T-helper 2 cell (primary cell): ENCODE measurements at regions not wholly inside any gene's neighbourhood (a gene's known extent, or its start where the extent isn't known, plus 50 kb on each side); places are given as distances from the start of the nearest gene placed in this dataset.

Experiments
- DNase-seq, 5 experiments: peaks; one replicate each; pipeline versions ENCODE4 v3.0.0 to v3.0.0-alpha.2; 2012 to 2022

GRCh38 chr3:181860235-181860634 is 148.5 kb downstream of the SOX2 start:
- no peak for DNase-seq

- no peak for DNase-seq
Observed at GRCh38 chr3:181862502-181862901, 150.8 kb downstream of the SOX2 start.

DNA sequence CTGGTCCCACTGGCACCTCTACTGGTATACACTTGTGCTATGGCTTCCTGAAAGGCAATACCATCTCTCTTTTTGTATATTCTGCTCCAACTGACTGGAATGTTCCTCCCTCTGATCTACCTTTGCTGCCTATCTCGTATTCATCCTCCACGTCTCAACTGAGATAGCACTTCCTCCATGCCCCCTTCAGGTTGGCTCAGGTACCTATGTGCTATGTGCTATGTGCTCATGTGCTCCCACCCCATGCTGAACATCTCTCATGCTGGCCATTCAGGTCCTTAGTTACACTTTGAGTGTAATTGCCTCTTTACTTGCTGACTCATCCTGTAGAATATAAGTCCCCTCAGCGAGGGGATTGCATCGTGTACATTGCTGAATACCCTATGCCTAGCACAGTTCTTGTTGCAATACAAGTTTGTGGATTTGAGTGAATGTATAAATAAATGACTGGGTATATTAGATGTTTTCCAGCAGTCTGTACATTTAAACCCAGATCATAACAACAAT is 156.9 kb downstream of the SOX2 start:
- DNase-seq, result no peak

- DNase-seq, result no peak
Observed at GRCh38 chr3:181872887-181873286, 161.2 kb downstream of the SOX2 start.

DNA sequence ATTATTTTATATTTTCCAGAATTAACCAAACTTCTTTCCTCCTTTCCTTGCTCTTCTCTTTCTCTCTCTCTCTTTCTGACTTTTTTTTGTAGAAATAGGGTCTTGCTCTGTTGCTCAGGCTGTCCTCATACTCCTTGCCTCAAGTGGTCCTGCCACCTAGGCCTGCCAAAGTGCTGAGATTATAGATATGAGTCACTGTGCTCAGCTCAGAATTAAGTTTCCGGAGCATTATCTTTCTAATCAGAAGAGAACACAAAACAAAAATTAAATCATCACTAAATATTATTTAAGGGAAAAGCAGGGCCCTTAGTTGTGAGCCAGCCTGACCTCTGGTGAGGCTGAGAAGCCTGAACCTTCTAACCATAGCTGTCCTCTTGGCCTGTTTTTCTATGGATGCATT is 168.2 kb downstream of the SOX2 start:
- peak in 1 of 5 experiments; percentile 11 for DNase-seq

DNA sequence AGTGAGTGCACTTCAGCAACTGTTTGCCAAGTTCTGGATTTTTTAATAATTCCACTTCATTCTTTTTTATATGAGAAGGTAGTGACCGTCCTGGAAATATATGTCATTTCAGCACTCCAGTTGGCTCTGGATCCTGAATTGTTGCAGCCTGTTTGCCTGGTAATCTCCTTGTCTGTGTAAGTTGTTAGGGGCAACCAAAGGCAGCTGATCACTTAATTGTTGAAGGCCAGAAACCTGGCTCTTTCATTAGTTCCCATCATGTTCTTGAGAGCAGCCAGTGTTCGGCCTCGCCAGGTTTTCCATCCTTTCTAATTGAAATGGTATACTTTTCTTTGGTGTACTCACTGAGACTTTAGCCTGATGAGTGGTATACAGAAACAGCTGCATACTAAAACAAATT is 168.6 kb downstream of the SOX2 start:
- DNase-seq, result no peak

DNA sequence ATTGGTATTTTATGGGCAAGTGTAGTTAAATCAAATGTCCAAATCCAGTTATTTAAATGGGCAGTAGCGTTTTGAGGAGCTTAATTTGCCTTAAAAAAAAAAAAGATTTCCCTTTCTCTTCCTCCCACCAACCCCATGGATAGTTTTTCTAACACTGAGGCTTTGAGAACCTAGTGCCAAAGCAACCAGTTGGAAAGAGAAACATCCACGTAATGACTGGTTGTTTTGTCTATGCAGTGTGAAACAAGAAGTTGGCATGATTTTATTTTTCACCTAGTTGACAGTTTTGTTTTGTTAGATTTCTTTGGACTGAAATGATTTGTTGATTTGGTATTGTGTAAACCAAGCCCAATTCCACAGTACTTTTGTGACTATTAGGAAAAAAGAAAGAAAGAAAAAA is 170.0 kb downstream of the SOX2 start:
- DNase-seq, result no peak

DNA sequence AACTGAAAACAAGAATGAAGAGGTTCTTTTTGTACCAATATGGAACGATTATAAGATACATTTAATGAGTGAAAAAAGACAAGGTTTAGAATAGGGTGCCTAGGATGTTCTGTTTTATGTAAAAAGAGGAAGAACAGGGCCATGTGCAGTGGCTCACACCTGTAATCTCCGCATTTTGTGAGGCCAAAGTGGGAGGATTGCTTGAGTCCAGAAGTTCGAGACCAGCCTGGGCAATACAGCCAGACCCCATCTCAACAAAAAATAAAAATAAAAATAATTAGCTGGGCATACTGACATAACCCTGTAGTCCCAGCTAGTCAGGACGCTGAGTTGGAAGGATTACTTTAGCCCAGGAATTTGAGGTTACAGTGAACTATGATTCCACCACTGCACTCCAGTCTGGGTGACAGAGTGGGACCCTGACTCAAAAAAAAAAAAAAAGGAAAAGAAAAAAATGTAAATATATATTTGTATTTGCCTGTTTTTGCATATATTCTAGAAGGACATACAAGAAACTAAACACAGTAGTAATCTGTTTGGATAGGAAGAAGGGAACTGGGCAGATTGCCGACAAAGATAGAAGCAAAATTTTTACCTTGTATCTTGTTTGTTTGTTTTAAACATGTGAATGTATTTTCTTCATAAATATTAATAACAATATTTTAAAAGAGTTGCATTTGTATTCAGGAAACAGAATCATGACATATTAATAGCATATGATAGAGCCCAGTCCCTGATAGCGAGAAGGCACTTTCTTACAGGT is 174.3 kb downstream of the SOX2 start:
- DNase-seq, result no peak

- no peak for DNase-seq
Observed at GRCh38 chr3:181886676-181887075, 175.0 kb downstream of the SOX2 start.

DNA sequence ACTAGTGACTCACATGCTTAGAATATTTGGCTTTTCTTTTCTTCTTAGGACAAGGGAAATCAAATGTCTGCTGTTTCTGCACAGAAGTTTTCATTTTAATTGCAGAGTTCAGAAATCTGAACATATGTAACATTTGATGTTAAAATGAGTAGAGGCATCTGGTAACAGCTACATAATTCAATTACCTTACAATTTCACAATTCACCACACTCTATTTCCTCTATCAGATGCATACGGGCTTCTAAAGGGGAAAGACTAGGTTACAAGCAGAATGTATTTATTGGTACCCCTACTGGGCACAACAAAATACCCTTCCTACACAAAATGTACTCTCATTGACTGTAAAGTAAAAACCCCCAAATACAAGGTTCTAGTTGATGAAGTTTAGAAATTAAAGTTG is 176.0 kb downstream of the SOX2 start:
- DNase-seq, result no peak

DNA sequence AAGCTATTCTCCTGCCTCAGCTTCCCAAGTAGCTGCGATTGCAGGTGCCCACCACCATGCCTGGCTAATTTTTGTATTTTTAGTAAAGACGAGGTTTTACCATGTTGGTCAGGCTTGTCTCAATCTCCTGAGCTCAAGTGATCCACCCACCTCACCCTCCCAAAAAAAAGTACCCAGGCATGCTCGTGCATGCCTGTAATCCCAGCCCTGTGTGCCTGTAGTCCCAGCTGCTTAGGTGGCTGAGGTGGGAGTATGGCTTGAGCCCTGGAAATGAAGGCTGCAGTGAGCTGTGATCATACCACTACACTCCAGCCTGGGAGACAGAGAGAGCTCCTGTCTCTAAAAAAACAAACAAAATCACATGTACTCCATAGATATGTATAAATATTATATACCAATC is 176.5 kb downstream of the SOX2 start:
- DNase-seq, result no peak

GRCh38 chr3:181892848-181893247 is 181.1 kb downstream of the SOX2 start:
- DNase-seq, result no peak

DNA sequence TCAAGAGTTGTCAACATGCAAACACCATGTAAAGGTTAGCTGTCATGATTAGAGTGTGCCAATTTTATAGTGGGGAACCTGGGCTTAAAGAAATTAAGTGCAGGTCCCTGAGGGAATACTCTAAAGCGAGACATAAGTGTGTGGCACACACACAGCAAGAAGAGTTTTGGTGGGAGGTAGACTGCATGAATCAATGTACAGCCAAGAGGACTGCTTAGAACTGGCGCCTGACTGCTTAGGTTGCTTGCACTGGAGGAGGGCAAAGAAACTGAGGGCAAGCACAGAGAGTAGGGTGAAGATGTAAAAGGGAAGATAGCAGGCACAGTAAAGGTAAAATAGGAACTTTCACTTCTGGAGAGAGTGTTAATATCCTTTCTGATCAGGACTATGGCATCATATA is 184.9 kb downstream of the SOX2 start:
- DNase-seq, result no peak

GRCh38 chr3:181899702-181900101 is 188.0 kb downstream of the SOX2 start:
- DNase-seq, result no peak

DNA sequence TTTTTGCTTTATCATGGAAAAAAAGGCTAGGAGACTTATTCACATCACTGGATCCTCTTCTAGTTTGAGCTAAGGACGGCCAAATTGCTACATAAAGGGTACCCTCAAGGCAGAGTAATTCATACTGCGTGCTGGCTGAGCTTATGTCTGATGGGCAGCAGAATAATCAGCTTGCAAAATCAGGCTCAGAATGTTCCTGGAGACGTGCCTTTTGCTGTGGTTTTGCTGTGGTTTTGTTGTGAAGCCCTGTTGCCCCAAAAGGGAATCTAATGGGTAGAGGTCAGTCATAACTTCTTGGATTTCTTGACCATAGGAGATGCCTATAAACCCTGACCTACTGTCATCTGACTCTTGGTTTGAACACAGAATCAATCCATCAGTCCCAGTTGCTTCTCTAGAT is 189.9 kb downstream of the SOX2 start:
- DNase-seq, result no peak

GRCh38 chr3:181906338-181906737 is 194.6 kb downstream of the SOX2 start:
- no peak for DNase-seq

DNA sequence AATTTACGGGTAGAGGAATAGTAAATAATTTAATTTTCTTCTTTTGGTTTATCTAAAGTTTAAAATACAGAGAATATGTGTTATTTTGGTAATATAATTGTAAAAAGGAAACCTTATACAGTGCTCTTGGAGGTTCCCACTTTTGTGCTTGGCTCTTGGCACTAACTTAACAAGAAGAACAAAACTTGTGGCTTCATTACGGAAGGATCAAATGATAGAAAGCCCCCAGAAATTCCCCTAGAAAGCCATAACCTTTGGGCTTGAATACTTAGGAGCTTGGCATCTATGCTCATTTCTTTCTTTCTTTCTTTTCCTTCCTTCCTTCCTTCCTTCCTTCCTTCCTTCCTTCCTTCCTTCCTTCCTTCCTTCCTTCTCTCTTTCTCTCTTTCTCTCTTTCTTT is 197.5 kb downstream of the SOX2 start:
- no peak for DNase-seq

- no peak for DNase-seq
Observed at GRCh38 chr3:181912384-181912783, 200.7 kb downstream of the SOX2 start.

DNA sequence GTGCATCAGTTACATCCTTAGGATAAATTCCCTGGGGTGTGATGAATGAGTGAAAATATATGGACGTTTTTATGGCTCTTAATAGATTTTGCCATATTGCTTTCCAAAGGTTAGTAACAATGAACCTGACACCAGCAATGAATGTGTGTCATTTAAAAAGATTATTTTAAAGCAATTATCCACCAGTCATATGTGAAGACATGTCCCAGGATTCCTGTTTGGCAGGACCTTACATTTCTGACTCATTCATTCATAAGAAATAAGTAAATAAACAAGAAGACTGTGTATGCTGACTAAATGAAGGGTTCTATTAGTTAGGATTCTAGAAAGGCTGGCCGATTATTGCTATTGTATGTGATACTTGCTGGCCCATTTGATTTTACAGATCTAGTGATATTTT is 201.5 kb downstream of the SOX2 start:
- no peak for DNase-seq

DNA sequence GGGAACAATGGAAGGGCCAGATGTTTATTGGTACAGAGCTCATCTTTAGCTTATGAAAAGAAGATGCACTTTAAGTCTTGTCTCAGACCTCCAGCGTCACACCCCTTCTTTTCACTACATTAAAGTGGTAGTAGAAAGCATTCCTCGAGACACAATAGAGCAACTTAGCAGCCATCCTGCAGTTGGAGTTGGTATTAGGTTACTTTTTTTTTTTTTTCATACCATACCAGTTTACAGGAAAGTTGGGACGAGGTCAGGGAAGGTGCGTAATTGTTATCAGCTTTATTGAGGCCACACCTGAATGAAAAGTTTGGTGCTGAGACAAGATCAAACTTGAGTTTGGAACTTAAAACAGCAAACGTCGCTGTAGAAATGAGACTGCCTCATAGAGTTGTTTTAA is 203.8 kb downstream of the SOX2 start:
- no peak for DNase-seq

DNA sequence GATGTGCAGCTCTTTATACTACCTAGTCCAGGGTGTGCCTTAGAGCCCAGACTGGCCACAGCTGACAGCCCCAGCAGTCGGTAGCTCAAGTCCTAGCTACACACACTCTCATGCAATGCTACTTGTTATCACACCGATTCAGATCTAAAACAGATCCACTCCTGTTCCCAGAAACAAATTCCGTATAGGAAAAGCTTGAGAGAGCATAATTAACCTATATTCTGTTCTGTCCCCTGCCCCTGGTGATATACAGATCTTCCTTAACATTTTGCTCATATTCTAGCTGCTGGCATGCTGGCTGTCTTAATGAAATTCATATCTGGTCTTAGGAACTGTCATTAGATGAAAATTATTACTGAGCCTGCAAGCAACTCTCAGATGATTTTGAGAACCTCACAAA is 204.3 kb downstream of the SOX2 start:
- no peak for DNase-seq

DNA sequence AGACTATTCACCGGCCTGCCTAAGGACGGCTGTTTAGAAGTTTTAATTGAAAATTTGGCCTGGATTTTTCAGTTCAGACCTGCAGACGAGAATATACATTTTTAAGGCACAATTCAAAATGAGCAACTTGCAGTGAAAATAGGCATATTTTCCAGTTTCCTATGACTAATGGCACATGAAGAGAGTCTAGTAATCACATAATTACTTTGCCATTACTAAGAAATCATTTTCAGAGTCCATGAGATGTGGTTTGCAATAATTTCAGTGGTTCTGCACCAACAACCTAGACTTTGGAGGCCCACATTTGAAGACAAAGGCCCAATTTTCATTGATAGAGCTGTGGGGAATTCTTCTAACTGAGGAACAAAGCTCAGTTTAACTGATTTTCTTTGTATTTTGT is 205.3 kb downstream of the SOX2 start:
- no peak for DNase-seq

GRCh38 chr3:181919375-181919774 is 207.7 kb downstream of the SOX2 start:
- DNase-seq, result no peak

GRCh38 chr3:181920409-181920808 is 208.7 kb downstream of the SOX2 start:
- DNase-seq, result no peak

DNA sequence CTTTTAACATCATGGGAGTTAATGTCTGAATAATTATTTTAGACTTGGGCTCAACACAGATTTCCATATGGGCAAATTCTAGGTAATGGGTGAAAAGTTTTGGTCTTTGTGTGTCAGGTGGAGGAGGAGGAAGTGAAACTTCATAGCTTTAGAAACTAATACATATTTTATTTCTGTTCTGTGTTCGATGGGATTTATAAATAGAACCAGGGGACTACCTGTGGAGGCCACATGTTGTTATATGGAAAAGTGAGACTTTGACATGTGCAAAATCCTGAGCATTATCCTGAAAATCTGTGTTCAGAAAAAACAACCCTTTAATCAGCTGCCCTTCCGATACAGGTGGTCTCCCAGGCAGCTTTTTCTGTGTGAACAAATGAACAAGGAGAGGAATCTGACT is 209.5 kb downstream of the SOX2 start:
- no peak for DNase-seq
